Ammon's horn (tissue), 1 donor: ENCODE measurements at regions not wholly inside any gene's neighbourhood (a gene's known extent, or its start where the extent isn't known, plus 50 kb on each side); places are given as distances from the start of the nearest gene placed in this dataset.
A peak's percentile ranks its signal among the peaks of the same experiment; 100 is the strongest.

Experiments used
- DNase-seq: peaks from one replicate; pipeline ENCODE4 v3.0.0-alpha.2; 2016; ENCODE audit warnings: low spot score

DNA sequence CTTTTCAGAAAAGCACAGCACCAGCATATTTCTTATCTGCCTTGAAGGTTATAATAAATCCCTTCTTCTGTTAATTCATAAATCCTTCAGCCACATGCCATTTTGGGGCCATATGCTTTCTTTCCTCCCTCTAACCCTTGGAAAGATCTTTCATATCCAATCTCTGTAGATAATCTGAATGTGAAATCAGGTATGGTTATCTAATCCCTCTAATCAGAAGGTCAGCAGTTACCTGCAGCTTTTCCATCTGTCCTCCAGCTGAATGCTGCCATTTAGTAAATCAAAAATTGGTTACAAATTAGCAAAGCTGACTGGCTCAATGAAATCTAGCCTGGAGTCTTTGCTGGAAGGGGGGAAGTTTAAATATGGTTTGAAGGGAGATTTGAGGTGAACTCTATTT is 230.5 kb downstream of the PIK3C3 start:
- DNase-seq: no peak

DNA sequence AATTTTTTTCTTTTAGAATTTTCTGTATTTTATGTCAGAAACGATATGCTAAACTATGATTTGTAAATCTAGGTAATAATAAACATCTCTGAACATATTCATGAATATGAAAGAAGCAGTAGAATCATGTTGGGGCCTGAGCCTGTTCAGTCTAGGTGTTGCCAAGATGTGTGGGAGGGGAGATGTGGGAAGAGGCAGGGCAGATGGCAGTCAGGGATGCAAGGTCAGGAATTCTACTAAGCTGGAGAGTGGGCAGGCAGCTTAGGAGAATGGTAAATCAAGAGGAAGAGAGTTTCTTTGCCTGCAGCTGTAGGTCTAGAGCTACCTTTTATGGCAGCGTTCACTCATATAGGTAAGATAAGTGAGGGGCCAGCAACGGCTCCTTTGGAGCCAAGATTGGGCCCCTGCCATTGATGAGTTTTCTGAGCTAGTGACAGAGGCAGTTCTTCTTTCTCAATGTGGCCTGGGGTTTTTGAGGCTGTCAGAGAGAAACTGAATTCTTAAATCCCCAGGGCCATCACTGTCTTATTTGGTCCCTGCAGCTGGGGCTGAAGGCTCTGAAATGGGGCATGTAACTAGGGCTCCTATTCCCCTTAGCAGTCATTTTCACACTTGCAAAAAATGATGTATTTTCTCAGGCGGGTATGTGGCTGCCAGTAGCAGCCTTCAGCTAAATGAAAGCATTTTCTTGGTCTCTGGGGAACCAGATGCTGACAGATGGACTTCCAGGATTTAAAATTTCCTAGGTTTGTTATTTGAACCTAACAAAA is 232.8 kb downstream of the PIK3C3 start:
- peak; percentile 43 for DNase-seq

DNA sequence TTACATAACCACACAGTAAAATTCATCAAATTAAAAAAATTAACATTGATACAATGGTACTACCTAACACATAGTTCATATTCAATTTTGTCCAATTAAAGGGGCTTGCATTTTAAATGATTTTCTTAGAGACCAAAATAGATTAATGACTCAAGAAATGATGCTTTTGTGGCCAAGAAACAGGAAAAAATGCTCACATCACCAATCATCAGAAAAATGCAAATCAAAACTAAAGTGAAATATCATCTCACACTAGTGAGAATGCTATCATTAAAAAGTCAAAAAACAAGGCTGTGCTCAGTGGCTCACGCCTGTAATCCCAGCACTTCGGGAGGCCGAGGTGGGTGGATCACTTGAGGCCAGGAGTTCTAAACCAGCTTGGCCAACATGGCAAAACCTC is 235.6 kb downstream of the PIK3C3 start:
- DNase-seq: no peak

DNA sequence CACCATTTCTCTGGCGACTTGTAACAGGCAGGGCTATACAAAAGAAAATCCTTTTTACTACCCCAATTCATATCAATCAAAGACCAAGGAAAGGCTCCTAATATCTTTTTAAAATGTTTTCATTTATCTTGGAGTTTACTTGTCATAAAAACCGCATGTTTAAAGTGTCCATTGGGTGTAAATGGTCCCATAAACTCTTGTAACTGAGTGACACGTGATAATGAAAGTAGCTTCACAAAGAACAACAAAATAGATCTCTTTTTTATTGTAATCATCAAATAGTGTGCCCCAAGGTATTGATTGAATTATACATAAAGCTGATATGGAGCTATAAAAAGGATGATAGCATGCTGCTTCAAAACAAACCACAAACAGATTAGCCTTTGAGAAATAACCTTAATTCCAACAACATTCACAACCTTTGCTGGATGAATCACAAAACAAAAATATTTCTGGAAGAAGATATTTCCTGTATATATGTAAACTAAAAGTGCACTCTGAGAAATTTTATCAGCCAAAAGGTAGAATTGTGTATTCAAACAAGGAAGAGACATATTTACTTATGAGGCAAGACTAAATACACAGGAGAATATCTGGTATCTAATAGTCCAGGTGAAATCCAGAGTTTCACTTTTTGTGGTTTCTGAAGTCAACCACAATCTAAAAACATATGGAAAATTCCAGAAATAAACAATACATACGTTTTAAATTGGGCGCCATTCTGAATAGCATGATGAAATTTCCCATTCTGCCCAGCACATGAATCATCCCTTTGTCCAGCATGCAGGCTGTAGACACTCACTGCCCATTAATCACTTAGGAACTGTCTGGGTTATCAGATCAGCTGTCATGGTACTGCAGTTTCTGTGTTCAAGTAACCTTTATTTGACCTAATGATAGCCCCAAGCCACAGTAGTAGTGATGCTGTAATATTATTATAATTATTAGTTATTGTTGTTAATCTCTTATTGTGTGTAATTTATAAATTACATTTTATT is 237.5 kb downstream of the PIK3C3 start:
- DNase-seq: peak; percentile 22

DNA sequence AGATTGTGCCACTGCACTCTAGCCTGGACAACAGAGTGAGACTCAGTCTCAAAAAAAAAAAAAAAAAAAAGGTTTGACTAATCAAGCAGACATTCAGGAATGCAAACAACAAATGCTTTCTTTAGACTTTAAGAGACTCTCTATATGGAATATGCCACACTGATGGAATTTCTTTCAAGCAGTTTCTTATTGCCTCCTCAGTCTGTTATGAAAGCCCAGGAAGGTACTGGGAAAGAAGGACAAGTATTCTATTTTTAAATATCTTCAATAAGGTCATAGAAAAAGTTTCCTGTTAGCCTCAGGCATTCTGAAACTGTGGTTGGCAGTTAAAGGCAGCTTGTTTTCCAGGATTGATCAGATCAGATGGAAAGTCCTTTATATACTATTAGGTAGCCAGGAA is 241.6 kb downstream of the PIK3C3 start:
- DNase-seq: no peak

DNA sequence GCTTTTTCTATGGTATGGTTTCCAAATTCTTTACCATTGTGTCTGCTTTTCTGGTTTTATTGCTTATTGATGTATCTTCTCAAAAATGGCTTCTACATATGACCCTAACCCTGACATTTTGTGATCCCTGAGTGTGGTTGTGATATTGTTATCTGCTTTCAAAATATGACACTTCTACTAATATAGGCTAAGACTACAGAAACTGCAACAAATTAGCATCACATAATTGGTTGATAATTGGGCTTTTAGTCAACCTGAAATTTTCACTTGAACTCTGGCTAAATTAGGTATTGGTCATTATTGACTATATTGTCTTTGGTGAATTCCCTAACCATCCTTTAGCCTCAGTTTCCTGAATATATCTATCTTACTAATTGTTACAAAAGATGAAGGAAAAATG is 246.1 kb downstream of the PIK3C3 start:
- no peak for DNase-seq

DNA sequence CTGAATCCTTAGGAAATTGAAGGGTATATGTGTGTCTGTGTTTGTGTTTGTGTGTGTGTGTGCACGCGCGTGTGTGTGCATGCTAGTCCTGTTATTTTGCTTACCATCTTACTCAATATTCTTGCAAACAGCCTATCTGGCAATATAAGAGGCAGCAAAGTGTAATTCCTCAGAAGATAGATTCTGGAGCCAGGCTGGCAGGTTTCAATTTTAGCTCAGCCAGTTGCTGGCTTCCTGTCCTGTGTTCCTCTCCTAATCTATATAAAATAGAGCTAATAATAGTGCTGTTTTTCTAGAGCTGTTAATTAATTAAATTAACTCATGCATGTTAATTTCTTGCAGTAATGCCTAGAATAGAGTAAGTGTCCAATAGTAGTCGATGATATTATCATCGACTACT is 256.2 kb downstream of the PIK3C3 start:
- DNase-seq: no peak

DNA sequence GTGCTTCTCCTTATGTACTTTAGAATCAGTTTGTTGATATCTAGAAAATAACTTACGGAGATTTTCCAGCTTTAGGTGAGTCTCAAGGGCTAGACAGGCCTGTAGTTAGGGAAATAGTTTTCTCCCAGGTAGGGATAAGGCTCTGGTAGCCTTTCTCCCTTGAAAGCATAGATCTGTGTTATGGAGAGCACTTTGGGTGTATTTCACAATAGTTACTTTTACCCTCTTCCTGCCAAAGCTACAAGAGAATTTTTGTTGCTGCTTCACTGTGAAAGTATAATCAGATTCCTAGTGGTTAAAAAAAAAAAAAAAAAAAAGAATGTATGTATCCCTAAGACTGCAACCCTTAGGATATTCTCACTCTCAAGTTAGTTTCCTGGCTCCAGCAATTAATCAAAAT is 267.5 kb downstream of the PIK3C3 start:
- DNase-seq: no peak

DNA sequence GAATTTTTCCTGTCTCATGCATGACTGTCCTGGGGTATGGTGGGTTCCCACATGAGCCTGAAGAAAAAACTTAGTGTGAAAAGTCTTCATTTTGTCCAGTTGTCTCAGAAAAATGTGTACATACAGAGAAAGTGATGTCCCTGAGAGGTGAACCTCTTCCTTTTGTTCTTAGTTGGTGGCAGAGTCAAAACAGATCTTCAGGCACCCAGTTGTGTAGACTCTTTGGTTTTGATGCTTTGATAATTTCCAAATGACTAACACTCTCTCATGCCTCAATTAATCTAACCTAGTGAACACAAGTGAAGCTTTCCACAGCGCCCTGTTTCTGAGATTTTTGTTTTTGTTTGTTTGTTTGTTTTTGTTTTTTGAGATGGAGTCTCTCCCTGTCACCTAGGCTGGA is 273.5 kb downstream of the PIK3C3 start:
- DNase-seq: no peak

DNA sequence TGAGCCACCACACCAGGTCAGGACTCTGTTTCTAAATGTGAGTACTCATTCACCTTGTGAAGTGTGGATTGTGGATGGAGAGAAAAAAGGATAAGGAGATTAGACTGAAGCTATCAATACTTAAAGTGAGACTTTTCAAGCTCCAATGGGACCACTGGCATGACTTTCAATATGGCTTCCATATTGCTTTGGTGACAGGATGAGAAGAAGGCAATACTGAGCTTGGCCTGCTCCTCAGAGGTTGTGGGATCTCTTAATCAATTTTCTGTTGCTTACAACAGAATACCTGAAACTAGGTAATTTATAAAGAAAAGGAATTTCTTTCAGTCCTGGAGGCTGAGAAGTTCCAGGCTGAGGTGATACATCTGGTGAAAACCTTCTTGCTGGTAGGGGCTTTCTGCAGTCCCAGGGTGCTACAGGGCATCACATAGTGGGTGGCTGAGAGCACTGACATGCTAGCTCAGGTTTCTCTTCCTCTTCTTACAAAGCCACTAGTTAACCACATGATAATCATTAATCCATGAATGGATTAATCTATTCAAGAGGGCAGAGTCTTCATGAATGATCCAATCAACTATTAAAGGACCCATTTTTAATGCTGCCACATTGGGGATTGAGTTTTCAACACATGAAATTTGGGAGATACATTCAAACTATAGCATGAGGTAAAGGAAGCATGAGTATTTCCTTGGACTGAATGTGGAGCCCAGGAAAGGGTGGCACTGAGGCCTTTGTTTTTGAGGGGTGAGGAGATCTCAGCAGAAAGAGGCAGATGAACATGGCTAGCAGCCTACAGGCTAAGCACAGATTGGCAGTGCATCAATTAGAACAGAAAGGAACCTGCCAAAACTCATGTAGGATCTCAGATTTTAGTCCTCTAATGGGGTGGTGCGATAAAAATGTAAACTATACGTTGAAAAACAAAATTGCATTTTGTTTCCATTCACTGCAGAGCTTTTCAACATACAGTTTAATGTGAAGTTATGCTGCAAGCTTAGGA is 274.5 kb downstream of the PIK3C3 start:
- DNase-seq: no peak

DNA sequence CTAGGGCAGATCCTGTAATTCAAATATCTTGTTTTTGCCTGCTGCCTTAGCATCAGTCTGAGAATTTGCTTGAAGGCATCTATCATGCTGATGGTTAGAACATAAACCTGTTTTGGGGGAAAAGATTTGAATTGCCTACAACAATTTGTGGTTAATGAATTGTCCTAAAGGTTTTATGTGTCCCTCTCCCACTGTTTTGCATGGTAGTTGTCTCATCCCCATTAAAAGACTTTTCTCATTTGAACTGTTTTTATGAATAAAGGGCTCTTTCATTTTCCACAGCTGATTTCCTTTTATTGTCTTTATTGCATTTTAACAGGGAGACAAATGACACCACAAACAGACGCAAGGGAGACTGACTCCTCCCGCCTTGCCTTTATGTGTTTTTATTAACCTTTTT is 275.6 kb downstream of the PIK3C3 start:
- DNase-seq: no peak

DNA sequence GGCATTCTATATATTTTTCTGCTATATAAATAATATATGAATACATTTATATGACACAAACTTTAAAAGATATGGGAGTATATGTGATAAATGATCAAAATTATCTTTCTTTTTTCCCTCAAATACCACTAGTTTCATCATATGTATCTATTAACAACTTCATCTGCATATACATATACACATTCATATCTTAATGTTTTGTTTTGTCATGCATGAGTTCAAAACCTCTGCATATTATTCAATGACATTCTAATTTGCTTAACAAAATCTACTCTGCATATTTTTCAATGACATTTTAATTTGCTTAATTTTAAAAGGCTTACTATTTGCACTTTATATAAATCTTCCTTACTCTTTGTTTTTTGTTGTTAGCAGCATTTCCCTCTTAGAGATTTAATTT is 276.2 kb downstream of the PIK3C3 start:
- DNase-seq: no peak

DNA sequence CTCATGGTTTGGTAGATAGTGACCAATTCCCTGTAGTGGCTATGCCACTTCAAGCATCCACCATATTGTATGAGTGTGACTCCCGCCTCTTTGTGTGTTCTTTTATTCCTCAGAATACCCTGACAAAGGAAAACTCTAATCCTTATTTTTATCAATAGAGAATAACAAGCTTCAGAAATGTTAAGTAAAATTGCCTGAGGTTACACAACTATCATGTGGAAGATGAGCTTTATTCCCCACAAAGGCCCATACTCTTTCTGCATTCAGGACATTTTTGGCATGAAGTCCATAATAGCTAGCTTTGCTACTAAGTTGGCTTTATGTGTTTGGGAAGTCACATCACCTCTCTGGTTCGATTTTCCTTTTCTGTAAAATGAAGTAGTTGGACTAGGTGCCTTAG is 276.8 kb downstream of the PIK3C3 start:
- DNase-seq: no peak

DNA sequence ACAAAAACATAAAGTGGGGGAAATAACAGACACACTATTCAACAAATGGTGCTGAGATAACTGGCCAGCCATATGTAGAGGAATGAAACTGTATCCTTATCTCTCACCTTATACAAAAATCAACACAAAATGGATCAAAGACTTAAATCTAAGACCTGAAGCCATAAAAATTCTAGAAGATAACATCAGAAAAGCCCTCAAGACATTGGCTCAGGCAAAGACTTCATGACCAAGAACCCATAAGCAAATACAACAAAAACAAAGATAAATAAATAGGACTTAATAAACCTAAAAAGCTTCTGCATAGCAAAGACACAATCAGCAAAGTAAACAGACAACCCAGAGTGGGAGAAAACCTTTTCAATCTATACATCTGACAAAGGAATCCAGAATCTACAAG is 278.9 kb downstream of the PIK3C3 start:
- no peak for DNase-seq

DNA sequence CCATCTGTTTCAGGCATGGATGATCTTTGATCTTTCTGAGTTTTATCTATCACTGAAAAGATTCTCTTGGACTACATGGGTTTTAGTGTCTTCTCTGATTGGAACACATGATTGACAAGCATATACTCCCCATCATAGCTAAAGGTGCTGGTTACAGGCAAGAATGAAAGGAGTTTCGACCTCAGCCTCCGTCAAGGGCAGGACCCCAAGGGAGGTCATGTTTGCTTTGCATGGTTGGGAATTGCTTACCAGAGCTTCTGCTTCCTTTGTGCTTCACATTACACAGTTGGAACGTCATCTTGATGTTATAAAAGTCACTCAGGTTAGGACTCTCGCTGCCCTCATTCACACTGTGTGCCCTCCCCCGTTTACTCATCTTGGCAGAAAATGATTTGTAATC is 287.7 kb downstream of the PIK3C3 start:
- DNase-seq: no peak

DNA sequence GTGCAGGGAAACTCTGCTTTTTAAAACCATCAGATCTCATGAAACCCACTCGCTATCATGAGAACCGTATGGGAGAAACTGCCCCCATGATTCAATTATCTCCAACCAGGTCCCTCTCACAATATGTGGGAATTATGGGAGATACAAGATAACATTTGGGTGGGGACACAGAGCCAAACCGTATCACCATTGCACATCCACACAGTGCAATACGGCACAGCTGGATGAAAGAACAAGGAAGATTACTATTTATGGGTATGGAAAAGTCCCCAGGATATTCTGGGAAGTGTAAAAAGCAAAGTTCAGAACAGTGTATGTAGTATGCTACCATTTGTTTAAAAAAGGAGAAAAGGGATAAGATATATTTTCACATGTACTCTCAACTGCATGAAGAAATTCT is 290.1 kb downstream of the PIK3C3 start:
- no peak for DNase-seq

DNA sequence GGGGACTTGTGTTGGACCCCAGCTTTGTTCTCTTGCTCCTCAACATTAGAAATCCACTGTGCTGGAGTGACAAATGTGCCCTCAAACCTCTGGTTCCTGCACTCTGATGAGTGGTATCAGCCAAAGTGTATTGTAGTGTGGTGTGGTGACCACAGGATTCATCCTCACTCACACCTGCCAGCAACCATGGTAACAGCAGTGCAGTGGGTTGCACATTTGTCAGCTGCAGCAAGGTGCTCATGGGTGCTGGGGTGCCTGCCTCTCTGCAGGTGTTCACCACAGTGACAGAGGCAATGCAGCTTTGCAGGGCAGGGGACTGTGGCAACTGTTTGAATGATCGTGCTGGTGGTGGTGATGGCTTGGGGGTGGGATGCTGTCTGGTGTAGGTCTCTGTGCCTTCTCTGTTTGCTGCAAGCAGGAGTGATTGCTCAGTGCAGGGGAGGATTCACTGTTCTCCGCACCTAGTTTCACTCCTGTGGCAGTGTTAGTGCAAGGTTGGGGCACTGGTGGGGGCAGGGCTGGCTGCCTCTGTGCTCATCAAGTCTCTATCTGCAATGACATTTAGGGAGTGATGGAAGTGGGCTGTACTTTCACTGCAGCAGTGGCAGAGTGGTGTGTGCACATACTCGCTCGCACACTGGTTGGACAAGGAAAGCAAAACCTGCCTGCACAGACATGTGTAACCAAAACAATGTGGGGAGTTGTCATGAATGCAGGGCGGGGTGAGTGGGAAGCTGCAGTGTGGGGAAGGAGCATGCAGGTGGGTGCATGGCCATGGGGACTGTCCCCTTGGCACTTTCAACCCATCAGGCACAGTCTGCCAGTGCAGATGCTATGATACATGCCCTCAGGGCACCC is 301.1 kb downstream of the PIK3C3 start:
- no peak for DNase-seq

DNA sequence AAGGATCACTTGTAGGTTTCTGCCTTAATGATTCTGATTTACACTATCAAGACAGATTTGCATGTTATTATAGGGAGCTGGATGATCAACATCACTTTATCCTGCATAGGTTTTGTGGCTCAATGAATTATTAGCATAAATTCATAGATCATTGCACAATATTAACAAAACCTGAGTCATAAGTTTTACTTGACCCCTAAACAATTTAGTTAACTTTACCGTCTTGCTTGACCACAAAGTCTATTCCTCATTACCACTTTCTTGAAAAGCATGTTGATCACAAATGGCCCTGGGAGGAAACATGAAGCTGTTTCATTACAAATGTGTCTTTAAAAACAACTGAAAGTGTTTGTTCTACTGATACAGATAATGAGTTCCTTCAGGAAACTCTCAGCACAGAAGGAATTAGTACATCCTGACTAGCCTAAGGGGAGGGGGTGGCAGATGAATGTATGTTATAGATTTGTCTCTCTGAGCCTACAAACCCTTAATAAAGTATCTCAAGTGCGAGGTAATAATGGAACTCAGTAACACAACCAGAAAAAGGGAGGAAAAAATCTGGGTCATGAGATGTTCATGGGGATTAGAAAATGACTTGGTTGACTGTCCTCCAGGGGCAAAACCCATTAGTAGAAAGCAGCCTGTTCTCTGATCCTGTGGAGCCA is 303.4 kb downstream of the PIK3C3 start:
- no peak for DNase-seq

DNA sequence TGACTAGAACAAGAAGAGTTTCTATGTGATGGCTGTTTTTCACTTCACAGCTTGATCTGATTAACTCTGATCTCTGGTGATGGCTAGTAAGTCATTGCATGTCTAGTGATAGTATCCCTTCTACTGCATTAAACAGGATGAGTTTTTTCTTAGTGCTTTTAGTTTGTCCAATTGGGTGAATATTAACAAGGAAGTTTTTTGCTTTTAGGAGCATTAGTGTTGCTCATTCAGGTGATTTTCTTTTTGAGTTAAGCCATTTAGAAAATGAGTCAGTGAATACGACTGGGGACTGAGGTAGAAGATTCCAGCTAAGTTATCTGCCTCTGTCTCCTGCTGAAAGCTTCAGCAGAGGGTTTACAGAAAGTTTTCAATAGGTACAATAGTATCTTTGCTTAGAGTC is 306.7 kb downstream of the PIK3C3 start:
- DNase-seq: no peak

DNA sequence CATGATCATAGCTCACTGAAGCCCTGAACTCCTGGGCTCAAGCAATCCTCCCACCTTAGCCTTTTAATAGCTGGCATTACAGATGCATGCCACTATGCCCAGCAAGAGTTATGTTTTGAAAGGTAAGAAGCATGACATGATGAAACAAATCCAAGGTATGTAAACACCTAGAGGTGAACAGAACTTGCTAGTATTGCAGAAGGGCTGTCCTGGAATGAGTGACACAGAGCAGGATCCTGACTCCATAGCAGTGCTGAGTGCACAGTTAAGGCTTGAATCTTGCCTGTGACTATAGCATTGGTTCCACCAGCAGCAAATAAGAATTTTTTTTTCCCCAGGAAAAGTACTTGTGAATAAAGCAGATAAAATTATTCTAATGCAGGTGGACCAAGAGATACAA is 309.5 kb downstream of the PIK3C3 start:
- no peak for DNase-seq
